ENCODE measurements at regions not wholly inside any gene's neighbourhood (a gene's known extent, or its start where the extent isn't known, plus 50 kb on each side); places are given as distances from the start of the nearest gene placed in this dataset.

GRCh38 chr6:114579486-114579885, 236.7 kb upstream of the HS3ST5 start:
- DNase-seq: no peak
- Mint-ChIP-seq H3K4me3 (no peak overlapping the region), H3K4me1 (no peaks in the 10 kb centered on the region), H3K27me3 (ENCODE audit: low read depth, poor library complexity) (no peaks in the 10 kb centered on the region), H3K9me3 (peaks cover 21% of the 10 kb centered on the region), H3K27ac (no peak overlapping the region), H3K36me3 (ENCODE audit: low read depth) (no peaks in the 10 kb centered on the region)
- no peak for TF ChIP-seq CTCF (IDR thresholded peaks at IDR 0.05)

- Mint-ChIP-seq H3K4me3 (no peak overlapping the region), H3K4me1 (no peaks in the 10 kb centered on the region), H3K27me3 (ENCODE audit: low read depth, poor library complexity) (no peaks in the 10 kb centered on the region), H3K36me3 (ENCODE audit: low read depth) (no peaks in the 10 kb centered on the region), H3K27ac (no peak overlapping the region), H3K9me3 (peaks cover 9% of the 10 kb centered on the region)
- TF ChIP-seq CTCF (IDR thresholded peaks at IDR 0.05): no peak
- no peak for DNase-seq
Observed at GRCh38 chr6:114577109-114577508, 234.3 kb upstream of the HS3ST5 start.

- Mint-ChIP-seq H3K4me3 (no peak overlapping the region), H3K9me3 (peaks cover under 1% of the 10 kb centered on the region), H3K4me1 (no peaks in the 10 kb centered on the region)
Observed at GRCh38 chr6:114576330-114576729, 233.5 kb upstream of the HS3ST5 start.

GRCh38 chr6:114569669-114570068, 226.8 kb upstream of the HS3ST5 start:
- no peak overlapping the region for H3K4me3 Mint-ChIP-seq
- H3K27ac Mint-ChIP-seq: no peak overlapping the region
- peaks cover 4% of the 10 kb centered on the region for H3K36me3 Mint-ChIP-seq (ENCODE audit: low read depth)
- no peaks in the 10 kb centered on the region for H3K27me3 Mint-ChIP-seq (ENCODE audit: low read depth, poor library complexity)
- H3K9me3 Mint-ChIP-seq: peaks cover 8% of the 10 kb centered on the region
- TF ChIP-seq CTCF (IDR thresholded peaks at IDR 0.05): no peak
- no peak for DNase-seq
- no peaks in the 10 kb centered on the region for H3K4me1 Mint-ChIP-seq

More at GRCh38 chr6:114576330-114576729, 233.5 kb upstream of the HS3ST5 start:
- DNase-seq: no peak
- TF ChIP-seq CTCF (IDR thresholded peaks at IDR 0.05): no peak
- Mint-ChIP-seq H3K36me3 (ENCODE audit: low read depth) (no peaks in the 10 kb centered on the region), H3K27me3 (ENCODE audit: low read depth, poor library complexity) (no peaks in the 10 kb centered on the region), H3K27ac (no peak overlapping the region)

GRCh38 chr6:114564302-114564933, 221.6 kb upstream of the HS3ST5 start:
- Mint-ChIP-seq H3K27me3 (ENCODE audit: low read depth, poor library complexity) (peaks cover 4% of the 10 kb centered on the region), H3K4me1 (no peaks in the 10 kb centered on the region), H3K9me3 (peaks cover 24% of the 10 kb centered on the region), H3K27ac (peak overlapping the region; percentile 24), H3K4me3 (no peak overlapping the region), H3K36me3 (ENCODE audit: low read depth) (peaks cover 14% of the 10 kb centered on the region)
- no peak for TF ChIP-seq CTCF (IDR thresholded peaks at IDR 0.05)
- DNase-seq: no peak

GRCh38 chr6:114559419-114559818, 216.6 kb upstream of the HS3ST5 start:
- Mint-ChIP-seq H3K27me3 (ENCODE audit: low read depth, poor library complexity) (peaks cover 7% of the 10 kb centered on the region), H3K9me3 (peaks cover 25% of the 10 kb centered on the region), H3K27ac (no peak overlapping the region), H3K4me1 (no peaks in the 10 kb centered on the region), H3K4me3 (no peak overlapping the region), H3K36me3 (ENCODE audit: low read depth) (peaks cover 8% of the 10 kb centered on the region)
- no peak for DNase-seq
- TF ChIP-seq CTCF (IDR thresholded peaks at IDR 0.05): no peak
